ENCODE measurements at regions not wholly inside any gene's neighbourhood (a gene's known extent, or its start where the extent isn't known, plus 50 kb on each side); places are given as distances from the start of the nearest gene placed in this dataset.
"Not testable (repeated sequence)": the region's sequence is repeated elsewhere in the genome, so short reads cannot be mapped to it uniquely, and the experiment has no call there.

- FAIRE-seq: no peak
Observed at GRCh38 chr4:43457866-43458265, 565.4 kb downstream of the GRXCR1 start.

GRCh38 chr4:43458293-43458692, 565.8 kb downstream of the GRXCR1 start:
- no peak for FAIRE-seq

- no peak for FAIRE-seq
Observed at GRCh38 chr4:43471950-43472349, 579.4 kb downstream of the GRXCR1 start.

- FAIRE-seq: no peak
Observed at GRCh38 chr4:43481526-43481925, 589.0 kb downstream of the GRXCR1 start.

- FAIRE-seq: no peak
Observed at GRCh38 chr4:43485196-43485595, 592.7 kb downstream of the GRXCR1 start.

- FAIRE-seq: no peak
Observed at GRCh38 chr4:43496188-43496587, 603.7 kb downstream of the GRXCR1 start.

- FAIRE-seq: no peak
Observed at GRCh38 chr4:43496602-43497001, 604.1 kb downstream of the GRXCR1 start.

GRCh38 chr4:43505823-43506222, 613.3 kb downstream of the GRXCR1 start:
- not testable (repeated sequence) for FAIRE-seq

GRCh38 chr4:43512253-43512652, 619.7 kb downstream of the GRXCR1 start:
- FAIRE-seq: no peak

- no peak for FAIRE-seq
Observed at GRCh38 chr4:43525646-43526045, 633.1 kb downstream of the GRXCR1 start.

- FAIRE-seq: no peak
Observed at GRCh38 chr4:43547561-43547960, 655.0 kb downstream of the GRXCR1 start.

- no peak for FAIRE-seq
Observed at GRCh38 chr4:43550981-43551627, 658.6 kb downstream of the GRXCR1 start.

GRCh38 chr4:43556262-43556661, 663.7 kb downstream of the GRXCR1 start:
- no peak for FAIRE-seq

- no peak for FAIRE-seq
Observed at GRCh38 chr4:43560047-43560446, 667.5 kb downstream of the GRXCR1 start.

GRCh38 chr4:43564107-43564506, 671.6 kb downstream of the GRXCR1 start:
- FAIRE-seq: no peak

GRCh38 chr4:43564591-43564990, 672.1 kb downstream of the GRXCR1 start:
- no peak for FAIRE-seq

- no peak for FAIRE-seq
Observed at GRCh38 chr4:43567644-43568043, 675.1 kb downstream of the GRXCR1 start.

- no peak for FAIRE-seq
Observed at GRCh38 chr4:43586813-43587212, 694.3 kb downstream of the GRXCR1 start.

GRCh38 chr4:43587758-43588157, 695.2 kb downstream of the GRXCR1 start:
- FAIRE-seq: no peak

- FAIRE-seq: no peak
Observed at GRCh38 chr4:43607400-43607799, 714.9 kb downstream of the GRXCR1 start.

- no peak for FAIRE-seq
Observed at GRCh38 chr4:43607827-43608461, 715.4 kb downstream of the GRXCR1 start.

GRCh38 chr4:43619219-43619618, 726.7 kb downstream of the GRXCR1 start:
- FAIRE-seq: no peak

- FAIRE-seq: not testable (repeated sequence)
Observed at GRCh38 chr4:43637893-43638292, 745.4 kb downstream of the GRXCR1 start.

- FAIRE-seq: no peak
Observed at GRCh38 chr4:43651991-43652390, 759.5 kb downstream of the GRXCR1 start.

- FAIRE-seq: not testable (repeated sequence)
Observed at GRCh38 chr4:43659547-43659946, 767.0 kb downstream of the GRXCR1 start.
